ENCODE measurements at regions not wholly inside any gene's neighbourhood (a gene's known extent, or its start where the extent isn't known, plus 50 kb on each side); places are given as distances from the start of the nearest gene placed in this dataset.
"Not testable (repeated sequence)": the region's sequence is repeated elsewhere in the genome, so short reads cannot be mapped to it uniquely, and the experiment has no call there.

DNA sequence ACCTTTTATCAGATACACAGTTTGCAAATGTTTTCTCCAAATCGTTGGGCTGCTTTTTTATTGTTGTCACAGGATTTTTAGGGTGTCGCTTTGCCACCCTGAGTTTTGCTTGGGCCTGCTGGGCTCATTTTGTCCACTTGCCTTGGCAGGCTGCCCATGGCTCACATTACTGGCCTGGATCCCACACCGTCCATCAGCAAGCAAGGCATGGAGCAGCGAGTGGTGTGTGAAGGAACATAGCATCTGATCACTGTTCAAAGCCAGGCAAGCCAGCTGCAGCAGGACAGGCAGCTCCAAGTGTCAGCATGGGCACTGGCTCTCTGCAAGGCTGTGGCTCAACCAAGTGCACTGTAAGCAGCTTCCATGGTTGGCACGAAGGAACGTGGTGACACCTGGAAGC, 261.4 kb upstream of the TECRL start:
- no peak for DNase-seq (ENCODE audit: extremely low read depth, insufficient read length)
- Histone ChIP-seq H3K36me3 (ENCODE audit: control insufficient read depth, insufficient read depth, low read length) (no peaks in the 10 kb centered on the region), H3K4me3 (replicated peaks; ENCODE audit: low read depth, low read length) (no peak overlapping the region), H3K27me3 (replicated peaks; ENCODE audit: control insufficient read depth, insufficient read depth, low read length) (no peaks in the 10 kb centered on the region)
- TF ChIP-seq, protein P1, sequence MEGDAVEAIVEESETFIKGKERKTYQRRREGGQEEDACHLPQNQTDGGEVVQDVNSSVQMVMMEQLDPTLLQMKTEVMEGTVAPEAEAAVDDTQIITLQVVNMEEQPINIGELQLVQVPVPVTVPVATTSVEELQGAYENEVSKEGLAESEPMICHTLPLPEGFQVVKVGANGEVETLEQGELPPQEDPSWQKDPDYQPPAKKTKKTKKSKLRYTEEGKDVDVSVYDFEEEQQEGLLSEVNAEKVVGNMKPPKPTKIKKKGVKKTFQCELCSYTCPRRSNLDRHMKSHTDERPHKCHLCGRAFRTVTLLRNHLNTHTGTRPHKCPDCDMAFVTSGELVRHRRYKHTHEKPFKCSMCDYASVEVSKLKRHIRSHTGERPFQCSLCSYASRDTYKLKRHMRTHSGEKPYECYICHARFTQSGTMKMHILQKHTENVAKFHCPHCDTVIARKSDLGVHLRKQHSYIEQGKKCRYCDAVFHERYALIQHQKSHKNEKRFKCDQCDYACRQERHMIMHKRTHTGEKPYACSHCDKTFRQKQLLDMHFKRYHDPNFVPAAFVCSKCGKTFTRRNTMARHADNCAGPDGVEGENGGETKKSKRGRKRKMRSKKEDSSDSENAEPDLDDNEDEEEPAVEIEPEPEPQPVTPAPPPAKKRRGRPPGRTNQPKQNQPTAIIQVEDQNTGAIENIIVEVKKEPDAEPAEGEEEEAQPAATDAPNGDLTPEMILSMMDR (IDR thresholded peaks at IDR 0.05; ENCODE audit: insufficient read depth, low read length, poor library complexity, severe bottlenecking) = no peak

DNA sequence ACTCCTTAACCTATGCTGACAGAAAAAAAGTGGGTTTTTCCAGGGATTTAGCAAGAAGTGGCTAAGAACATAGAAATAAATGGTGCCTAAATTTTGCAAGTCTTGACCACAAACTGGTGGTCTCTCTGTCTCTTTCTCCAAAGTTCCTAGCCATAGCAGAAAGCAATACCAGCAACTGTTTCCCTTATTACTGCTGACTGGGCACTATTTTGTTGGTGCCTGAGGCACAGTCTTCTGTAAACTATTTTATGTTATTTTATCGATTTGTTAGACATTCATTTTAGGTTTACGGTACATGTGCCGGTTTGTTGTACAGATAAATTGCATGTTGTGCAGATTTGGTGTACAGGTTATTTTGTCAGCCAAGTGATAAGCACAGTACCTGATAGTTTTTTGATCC, 234.6 kb upstream of the TECRL start:
- Histone ChIP-seq H3K27me3 (replicated peaks; ENCODE audit: control insufficient read depth, insufficient read depth, low read length) (no peaks in the 10 kb centered on the region), H3K4me3 (replicated peaks; ENCODE audit: low read depth, low read length) (no peak overlapping the region), H3K36me3 (ENCODE audit: control insufficient read depth, insufficient read depth, low read length) (no peaks in the 10 kb centered on the region)
- DNase-seq (ENCODE audit: extremely low read depth, insufficient read length) = no peak
- TF ChIP-seq, protein P1 (IDR thresholded peaks at IDR 0.05; ENCODE audit: insufficient read depth, low read length, poor library complexity, severe bottlenecking) = no peak

DNA sequence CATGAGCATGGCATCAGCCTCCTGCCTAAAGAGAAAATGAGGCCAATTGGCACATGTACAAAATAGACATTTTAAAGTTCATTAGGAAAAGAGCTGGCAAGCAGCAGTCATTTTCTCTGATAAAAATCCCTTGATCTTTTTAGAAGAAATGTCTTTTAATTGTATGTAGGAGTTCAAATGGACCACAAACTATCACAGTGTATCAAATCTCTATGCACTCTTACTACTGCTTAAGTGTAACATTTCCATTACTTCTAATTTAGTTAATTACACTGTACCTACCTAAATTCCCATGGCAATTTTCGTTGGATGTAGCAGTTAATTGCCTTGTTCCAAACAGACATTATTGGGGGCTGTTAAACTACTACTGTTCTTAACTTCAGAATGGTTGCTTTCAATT, 233.7 kb upstream of the TECRL start:
- TF ChIP-seq, protein P1 (IDR thresholded peaks at IDR 0.05; ENCODE audit: insufficient read depth, low read length, poor library complexity, severe bottlenecking) = no peak
- no peaks in the 10 kb centered on the region for H3K27me3 ChIP-seq (replicated peaks; ENCODE audit: control insufficient read depth, insufficient read depth, low read length)
- H3K4me3 ChIP-seq (replicated peaks; ENCODE audit: low read depth, low read length) = no peak overlapping the region
- DNase-seq (ENCODE audit: extremely low read depth, insufficient read length) = no peak
- no peaks in the 10 kb centered on the region for H3K36me3 ChIP-seq (ENCODE audit: control insufficient read depth, insufficient read depth, low read length)

DNA sequence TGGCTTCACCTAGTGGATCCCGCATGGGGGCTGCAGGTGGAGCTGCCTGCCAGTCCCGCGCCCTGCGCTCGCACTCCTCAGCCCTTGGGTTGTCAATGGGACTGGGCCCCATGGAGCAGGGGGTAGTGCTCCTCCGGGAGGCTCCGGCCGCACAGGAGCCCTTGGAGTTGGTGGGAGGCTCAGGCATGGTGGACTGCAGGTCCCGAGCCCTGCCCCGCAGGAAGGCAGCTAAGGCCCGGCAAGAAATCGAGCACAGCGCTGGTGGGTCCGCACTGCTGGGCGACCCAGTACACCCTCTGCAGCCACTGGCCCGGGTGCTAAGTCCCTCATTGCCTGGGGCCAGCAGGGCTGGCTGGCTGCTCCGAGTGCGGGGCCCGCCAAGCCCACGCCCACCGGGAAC, 231.2 kb upstream of the TECRL start:
- H3K27me3 ChIP-seq (replicated peaks; ENCODE audit: control insufficient read depth, insufficient read depth, low read length); DNase-seq (ENCODE audit: extremely low read depth, insufficient read length); H3K36me3 ChIP-seq (ENCODE audit: control insufficient read depth, insufficient read depth, low read length); H3K4me3 ChIP-seq (replicated peaks; ENCODE audit: low read depth, low read length): not testable (repeated sequence)

DNA sequence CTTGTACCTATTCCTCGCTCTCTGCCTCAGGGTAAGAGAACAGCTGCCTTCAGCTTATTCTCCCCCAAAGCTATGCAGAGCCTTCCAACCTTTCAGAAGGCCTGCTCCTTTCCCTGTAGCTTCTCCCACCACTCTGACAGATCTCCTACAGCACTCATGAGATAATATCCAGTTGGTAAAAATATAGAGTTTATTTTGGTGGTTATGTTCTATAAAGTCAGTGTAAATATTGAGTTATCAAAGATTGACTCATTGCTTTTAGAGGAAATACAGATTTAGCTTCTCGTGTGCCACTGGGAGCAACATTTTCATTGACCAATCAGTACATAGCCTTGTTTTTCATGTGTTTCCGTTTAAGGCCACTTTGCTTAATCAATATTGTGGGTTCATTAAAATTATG, 216.2 kb upstream of the TECRL start:
- no peaks in the 10 kb centered on the region for H3K27me3 ChIP-seq (replicated peaks; ENCODE audit: control insufficient read depth, insufficient read depth, low read length)
- DNase-seq (ENCODE audit: extremely low read depth, insufficient read length) = no peak
- no peak overlapping the region for H3K4me3 ChIP-seq (replicated peaks; ENCODE audit: low read depth, low read length)
- H3K36me3 ChIP-seq (ENCODE audit: control insufficient read depth, insufficient read depth, low read length) = no peaks in the 10 kb centered on the region
- TF ChIP-seq, protein P1 (IDR thresholded peaks at IDR 0.05; ENCODE audit: insufficient read depth, low read length, poor library complexity, severe bottlenecking) = no peak

DNA sequence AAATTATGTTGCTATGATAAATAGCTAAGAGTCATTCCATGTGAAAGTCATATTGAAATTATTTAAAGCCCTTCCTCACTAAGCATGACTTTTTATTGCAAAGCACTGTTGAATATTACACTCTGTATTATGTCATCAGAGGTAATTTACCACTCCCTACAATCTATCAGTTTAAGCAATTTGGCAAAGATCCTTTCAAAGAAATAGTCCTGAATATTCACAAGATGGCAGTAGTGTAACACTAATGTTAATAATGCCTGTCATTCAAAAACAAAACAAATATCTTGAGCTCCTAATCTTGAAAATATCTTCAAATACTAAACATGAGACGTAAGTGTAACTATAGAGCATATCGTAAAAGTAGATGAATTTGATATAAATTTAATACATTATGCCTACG, 208.6 kb upstream of the TECRL start:
- TF ChIP-seq, protein P1 (IDR thresholded peaks at IDR 0.05; ENCODE audit: insufficient read depth, low read length, poor library complexity, severe bottlenecking) = no peak
- DNase-seq (ENCODE audit: extremely low read depth, insufficient read length) = no peak
- H3K27me3 ChIP-seq (replicated peaks; ENCODE audit: control insufficient read depth, insufficient read depth, low read length) = no peaks in the 10 kb centered on the region
- H3K36me3 ChIP-seq (ENCODE audit: control insufficient read depth, insufficient read depth, low read length) = no peaks in the 10 kb centered on the region
- no peak overlapping the region for H3K4me3 ChIP-seq (replicated peaks; ENCODE audit: low read depth, low read length)
